ENCODE measurements at regions not wholly inside any gene's neighbourhood (a gene's known extent, or its start where the extent isn't known, plus 50 kb on each side); places are given as distances from the start of the nearest gene placed in this dataset.
A peak's percentile ranks its signal among the peaks of the same experiment; 100 is the strongest.
"Not testable (repeated sequence)": the region's sequence is repeated elsewhere in the genome, so short reads cannot be mapped to it uniquely, and the experiment has no call there.

- ATAC-seq = no peak
Measured at GRCh38 chr3:4897765-4898453, 81.3 kb upstream of the BHLHE40 start.

DNA sequence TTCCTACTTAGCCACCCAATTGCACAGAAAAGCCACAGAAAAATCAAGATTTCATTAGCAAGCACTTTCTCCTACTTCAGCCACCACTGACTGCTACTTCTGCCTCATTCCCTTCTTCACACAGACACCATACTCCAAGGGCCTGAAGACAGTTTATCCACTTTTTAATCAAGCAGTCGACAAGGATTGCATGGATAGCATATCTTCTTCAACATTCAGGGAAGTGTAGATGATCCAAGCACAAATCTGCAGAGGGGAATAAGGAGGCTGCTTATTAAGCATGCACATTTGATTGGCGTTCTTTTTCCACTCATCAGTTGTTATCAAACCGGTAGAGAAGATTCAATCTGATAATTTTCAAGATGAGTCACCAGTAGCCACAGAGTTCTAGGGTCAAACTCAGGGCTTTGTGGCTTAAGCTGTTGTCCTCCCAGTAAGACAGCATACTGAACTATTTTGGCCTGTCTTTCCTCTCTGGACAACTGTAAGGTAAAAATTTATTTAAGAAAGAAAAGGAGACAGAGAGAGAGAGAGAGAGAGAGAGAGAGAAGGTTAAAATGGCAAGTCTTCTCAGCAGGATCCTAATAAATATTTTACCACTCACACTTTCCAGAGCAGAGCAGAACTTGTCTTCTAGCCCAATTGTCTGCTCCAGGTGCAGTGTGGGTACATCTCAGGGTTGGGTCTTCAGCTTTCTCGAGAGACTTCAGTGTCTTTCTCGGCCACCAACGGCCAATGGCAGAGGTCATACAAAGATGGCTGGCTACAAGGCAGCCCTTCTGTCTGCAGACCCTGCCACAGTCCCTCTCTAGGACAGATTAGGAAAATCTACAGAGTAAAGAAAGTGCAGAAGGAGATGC lies 80.6 kb upstream of the BHLHE40 start:
- ATAC-seq = peak; percentile 26

DNA sequence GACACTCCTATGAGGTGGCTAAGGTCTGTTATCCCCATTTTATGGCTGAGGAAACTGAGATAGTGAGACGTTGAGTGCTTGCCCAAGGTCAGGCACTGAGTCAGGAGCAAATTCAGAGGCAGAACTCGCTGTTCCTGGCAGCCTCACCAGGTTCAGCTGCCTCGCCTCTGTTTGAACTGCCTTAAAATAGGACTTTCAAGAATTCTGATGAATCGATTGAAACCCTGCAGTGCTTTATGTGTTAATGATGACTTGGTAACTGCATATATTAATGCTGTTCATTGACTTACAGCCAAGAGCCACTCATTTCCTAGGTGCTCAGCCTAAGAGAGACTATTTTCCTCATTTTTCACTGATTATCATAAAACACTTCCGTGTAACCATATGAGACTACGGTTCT lies 79.5 kb upstream of the BHLHE40 start:
- ATAC-seq = peak; percentile 66

GRCh38 chr3:4900298-4900697 lies 78.9 kb upstream of the BHLHE40 start:
- no peak for ATAC-seq

DNA sequence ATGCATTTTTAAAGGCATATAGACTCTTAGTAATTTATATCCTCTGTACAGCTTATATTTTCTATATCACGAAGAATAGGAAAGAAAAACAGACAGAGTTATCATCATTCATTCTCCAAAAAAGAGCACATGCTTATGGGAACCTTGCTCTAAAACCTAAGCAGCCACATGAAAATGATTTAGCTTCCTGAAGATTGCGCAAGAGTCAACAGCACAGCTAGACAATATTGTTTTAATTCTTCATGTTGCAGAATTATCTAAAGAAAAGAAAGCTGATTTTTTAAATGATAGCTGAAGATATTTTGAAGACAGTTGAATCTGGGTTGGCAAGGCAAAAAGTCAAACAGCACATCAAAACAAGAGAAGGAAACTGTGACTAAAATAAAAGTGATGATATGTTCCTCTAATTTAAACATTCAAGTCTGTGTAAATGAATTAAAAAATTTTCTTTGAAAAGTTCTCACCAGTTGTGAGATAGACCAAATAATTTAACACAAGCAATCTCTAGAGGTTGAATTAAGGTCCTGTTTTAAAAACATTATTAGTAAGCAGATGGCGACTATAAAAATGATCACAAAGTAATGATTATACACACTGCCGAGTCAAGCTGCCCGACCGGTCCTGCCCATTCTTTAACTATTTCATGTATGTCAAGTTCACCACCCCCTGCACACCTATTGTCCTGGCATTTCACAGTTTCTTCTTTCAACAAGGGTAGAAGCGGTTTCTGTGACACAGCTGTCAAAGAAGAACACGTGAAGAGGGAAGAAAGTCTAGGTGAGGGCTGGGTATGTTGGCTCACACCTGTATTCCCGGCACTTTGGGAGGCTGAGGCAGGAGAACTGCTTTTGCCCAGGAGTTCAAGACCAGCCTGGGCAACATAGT lies 74.2 kb upstream of the BHLHE40 start:
- peak; percentile 85 for ATAC-seq

DNA sequence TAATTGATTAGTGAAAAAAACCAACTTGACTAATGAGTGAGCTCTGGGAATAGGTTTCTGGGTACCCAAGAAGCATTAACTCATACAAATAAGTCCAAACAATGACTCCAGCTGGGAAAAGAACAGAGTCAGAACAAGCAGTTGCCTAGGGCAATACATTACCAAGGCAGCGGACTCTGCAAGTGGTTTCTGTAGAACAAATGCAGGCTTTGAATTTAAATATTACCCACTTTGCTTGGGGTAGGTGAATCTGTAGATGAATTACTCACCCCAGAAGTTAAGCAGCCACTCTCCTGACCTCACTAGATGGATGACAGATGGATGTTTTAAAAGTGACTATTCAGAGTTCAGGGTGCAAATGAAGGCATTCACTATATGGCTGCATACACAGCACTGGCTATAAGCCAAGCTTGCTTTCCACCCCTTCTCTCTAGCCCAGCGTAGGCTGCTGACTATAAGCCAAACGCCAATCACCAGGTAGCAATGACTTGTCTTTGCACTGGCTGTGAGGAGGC lies 73.1 kb upstream of the BHLHE40 start:
- ATAC-seq = peak; percentile 94

DNA sequence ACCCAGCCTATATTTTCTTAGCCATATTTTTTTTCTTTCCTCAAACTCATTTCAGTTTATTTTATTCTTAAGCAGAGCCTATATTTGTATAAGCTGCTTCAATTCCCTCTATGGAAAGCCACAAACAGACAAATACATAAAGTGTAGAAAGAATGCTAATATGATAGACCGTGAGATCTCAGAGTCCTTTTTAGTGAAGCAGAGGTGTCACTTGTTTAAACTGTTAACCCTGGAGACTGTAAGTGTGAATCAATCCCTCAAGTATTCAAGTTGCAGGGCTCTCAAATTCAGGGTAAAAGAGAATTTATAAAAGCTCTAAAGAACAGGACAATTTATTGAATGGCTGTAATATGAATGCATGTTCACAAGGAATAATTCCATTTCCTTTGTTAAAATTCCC lies 72.2 kb upstream of the BHLHE40 start:
- no peak for ATAC-seq

GRCh38 chr3:4907643-4908432 lies 71.4 kb upstream of the BHLHE40 start:
- ATAC-seq = no peak

- no peak for ATAC-seq
Measured at GRCh38 chr3:4908433-4909156, 70.6 kb upstream of the BHLHE40 start.

DNA sequence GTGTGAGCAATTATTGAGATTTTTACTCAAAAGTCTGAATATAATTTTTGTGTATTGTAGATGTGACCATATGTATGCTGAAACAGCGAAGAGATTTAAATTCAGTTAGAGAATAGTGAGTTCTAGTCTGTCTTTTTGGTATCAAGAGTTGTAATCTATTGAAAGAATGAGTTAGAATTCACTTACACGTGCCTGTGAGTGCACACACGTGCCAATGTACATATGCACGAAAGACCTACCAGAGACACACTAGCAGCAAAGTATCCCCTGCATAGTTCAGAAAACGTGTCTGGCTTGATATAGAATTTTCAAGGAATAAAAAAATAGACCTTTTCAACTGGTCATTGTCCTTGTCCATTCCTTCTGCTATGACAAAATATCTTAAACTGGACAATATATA lies 64.8 kb upstream of the BHLHE40 start:
- no peak for ATAC-seq

DNA sequence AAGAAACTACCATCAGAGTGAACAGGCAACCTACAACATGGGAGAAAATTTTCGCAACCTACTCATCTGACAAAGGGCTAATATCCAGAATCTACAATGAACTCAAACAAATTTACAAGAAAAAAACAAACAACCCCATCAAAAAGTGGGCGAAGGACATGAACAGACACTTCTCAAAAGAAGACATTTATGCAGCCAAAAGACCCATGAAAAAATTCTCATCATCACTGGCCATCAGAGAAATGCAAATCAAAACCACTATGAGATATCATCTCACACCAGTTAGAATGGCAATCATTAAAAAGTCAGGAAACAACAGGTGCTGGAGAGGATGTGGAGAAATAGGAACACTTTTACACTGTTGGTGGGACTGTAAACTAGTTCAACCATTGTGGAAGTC lies 57.6 kb upstream of the BHLHE40 start:
- ATAC-seq = not testable (repeated sequence)

- ATAC-seq = no peak
Measured at GRCh38 chr3:4926892-4927291, 52.3 kb upstream of the BHLHE40 start.

DNA sequence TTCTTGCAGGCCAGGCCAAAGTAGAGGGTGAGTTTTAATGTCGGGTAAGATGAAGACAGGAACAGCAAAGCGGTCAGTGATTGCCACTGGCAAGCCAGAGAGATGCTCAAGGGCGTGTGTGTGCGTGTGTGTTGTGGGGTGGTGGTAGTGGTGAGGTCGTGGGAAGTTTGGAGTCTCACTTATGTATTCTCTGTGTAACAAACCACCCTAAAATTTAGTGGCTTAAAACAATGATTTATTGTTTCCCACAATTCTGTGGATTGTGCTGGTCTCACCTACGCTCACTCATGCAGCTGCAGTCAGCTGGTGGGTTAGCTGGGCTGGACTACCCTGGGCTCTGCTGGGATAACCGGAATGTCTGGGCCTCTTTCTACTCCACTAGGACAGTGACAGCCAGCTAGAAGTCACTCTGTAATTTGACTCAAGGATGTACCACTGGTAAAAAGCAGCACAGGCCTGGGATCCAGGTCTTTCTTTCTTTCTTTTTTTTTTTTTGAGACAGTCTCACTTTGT lies 50.9 kb upstream of the BHLHE40 start:
- ATAC-seq = no peak

Data from esophagus mucosa (tissue), 1 donor.